Astrocyte of the spinal cord (primary cell): ENCODE measurements at regions not wholly inside any gene's neighbourhood (a gene's known extent, or its start where the extent isn't known, plus 50 kb on each side); places are given as distances from the start of the nearest gene placed in this dataset.

Experiments used
- DNase-seq: peaks from one replicate; pipeline ENCODE4 v3.0.0; 2011; ENCODE audit warnings: low read depth, low spot score
- H3K4me3 ChIP-seq: 2 replicates; pipeline ENCODE4 v1.5.1; 2011; ENCODE audit warnings: low read depth, mild to moderate bottlenecking, low read length, moderate library complexity
- in situ Hi-C: cut with HindIII; loops from 2 replicates; pipeline ENCODE4 v1.10.0; 2017; ENCODE audit warnings: low sequenced_read_pairs
- TF ChIP-seq, protein P1 (sequence below): IDR thresholded peaks from 2 replicates; pipeline ENCODE4 v1.5.1; 2012; ENCODE audit warnings: low read depth, mild to moderate bottlenecking, low read length, inconsistent platforms

DNA sequence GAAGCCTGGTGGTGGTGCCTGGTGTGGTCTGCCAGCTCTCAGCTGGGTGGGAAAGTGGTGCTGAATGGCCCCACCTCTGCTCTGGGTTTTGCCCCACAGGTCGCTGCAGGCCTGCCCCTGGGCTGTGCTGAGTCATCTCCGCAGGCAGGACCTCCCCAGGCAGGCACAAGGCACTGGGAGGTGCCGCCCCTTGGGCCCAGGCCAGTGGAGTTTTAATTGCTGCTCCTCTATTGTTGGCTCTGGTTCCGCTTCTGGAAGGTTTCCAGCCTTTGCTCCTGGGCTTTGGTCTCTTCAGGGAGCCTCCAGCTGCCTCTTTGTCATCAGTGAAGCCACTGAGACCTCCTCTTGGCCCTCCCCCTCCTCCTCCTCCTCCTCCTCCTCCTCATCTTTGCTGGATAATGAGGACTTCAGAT, 180.3 kb upstream of the GRB10 start:
- no peak overlapping the region for H3K4me3 ChIP-seq
- in situ Hi-C loops = no loop called here
- peak; percentile 89 for DNase-seq
- TF ChIP-seq, protein P1, sequence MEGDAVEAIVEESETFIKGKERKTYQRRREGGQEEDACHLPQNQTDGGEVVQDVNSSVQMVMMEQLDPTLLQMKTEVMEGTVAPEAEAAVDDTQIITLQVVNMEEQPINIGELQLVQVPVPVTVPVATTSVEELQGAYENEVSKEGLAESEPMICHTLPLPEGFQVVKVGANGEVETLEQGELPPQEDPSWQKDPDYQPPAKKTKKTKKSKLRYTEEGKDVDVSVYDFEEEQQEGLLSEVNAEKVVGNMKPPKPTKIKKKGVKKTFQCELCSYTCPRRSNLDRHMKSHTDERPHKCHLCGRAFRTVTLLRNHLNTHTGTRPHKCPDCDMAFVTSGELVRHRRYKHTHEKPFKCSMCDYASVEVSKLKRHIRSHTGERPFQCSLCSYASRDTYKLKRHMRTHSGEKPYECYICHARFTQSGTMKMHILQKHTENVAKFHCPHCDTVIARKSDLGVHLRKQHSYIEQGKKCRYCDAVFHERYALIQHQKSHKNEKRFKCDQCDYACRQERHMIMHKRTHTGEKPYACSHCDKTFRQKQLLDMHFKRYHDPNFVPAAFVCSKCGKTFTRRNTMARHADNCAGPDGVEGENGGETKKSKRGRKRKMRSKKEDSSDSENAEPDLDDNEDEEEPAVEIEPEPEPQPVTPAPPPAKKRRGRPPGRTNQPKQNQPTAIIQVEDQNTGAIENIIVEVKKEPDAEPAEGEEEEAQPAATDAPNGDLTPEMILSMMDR = no peak

DNA sequence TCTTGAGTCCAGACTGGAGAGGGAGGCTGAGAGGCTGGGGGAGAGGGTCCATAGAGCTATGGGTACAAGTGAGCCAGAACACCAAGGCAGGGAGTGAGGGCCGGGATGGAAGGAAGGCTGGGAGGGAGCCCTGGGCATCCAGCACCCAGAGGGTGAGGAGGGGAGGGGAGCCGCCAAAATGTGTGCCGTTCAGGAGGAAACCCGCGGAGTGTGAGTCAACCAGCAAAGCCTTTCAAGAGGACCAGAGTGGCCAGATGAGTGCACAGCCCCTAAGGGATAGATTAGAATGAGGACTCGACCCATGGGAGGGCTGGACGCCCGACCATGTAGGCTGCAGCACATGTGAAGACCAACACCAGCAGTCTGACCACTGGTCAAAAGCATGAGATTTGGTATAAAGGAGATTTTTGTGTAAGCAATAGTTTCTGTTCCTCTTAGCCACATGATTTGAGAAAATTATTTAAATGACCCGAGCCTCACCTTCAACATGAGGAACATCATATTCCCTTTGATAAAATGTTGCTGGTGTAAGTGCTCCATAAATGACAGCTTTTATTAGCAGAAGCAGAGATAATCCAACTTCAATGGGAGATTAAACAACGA, 179.7 kb upstream of the GRB10 start:
- in situ Hi-C loops = no loop called here
- TF ChIP-seq, protein P1 = no peak
- H3K4me3 ChIP-seq = no peak overlapping the region
- DNase-seq = peak; percentile 8

DNA sequence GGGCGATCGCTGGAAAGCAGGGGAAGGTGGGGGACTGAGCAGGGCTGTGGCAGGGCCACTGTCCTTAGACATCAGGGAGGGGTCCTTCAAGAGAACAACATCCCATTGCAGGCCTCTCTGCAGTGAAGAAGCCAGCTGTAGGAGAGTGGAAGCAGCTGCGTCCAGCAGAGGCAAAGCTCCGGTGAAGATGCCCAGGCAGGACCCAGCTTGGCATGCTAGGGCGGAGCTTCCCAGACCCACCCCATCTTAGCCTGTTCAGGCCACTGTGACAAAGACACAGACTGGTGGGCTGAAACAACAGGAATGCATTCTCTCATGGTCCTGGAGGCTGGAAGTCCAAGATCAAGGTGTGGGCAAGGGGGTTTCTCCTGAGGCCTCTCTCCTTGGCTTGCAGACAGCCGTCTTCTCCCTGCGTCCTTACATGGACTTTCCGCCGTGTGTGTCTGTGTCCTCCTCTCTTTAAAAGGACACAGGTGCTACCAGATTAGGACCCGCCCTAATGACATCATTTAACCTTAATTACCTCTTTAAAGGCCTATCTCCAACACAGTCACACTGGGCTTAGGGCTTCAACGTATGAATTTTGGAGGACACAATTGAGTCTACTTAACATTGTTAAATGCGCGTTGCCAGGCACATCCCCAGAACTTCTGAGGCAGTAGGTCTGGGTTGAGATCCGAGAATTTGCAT, 178.1 kb upstream of the GRB10 start:
- TF ChIP-seq, protein P1 = no peak
- in situ Hi-C loops = no loop called here
- DNase-seq = no peak

DNA sequence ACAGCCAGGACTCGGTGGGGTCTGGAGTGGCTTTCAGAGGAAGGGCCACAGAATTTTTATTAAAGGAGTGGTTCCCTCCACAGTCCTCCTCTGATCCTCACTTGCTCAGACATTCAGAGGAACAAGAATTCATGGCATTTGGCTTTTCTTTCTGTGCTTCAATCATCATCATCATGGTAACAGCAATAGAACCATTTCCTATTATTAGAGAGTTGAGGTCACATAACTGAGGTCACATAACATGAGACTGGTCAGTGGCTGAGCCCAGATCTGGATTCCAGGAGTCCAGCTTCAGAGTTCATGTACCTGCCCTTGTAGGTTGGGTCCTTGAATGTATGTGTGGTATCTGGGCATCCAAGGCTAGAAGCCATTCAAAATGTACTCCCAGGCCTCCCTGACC, 177.3 kb upstream of the GRB10 start:
- DNase-seq = no peak
- TF ChIP-seq, protein P1 = no peak
- in situ Hi-C loops = no loop called here
- H3K4me3 ChIP-seq = no peak overlapping the region

More for the DNA sequence above, 178.1 kb upstream of the GRB10 start:
- no peak overlapping the region for H3K4me3 ChIP-seq

DNA sequence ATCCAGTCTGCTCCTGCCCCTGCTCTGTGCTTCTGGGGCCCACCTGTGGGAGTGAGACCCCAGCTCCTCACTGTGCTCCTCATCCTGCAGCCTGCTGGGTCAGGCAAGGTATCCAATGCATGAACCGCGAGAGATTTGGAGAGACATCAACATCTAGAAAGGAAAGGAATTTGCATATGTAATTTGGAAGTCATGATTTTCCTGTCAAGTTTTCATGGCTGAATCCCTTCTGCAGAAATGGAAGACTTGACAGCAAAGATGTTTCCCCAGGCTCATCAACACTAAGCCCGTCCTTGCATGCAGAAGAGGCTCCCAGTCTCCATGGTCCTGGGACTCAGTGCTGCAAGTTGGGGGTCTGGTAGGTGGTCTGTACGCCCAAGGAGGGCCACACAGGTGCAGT, 176.9 kb upstream of the GRB10 start:
- no peak overlapping the region for H3K4me3 ChIP-seq
- TF ChIP-seq, protein P1 = no peak
- in situ Hi-C loops = no loop called here
- DNase-seq = no peak

DNA sequence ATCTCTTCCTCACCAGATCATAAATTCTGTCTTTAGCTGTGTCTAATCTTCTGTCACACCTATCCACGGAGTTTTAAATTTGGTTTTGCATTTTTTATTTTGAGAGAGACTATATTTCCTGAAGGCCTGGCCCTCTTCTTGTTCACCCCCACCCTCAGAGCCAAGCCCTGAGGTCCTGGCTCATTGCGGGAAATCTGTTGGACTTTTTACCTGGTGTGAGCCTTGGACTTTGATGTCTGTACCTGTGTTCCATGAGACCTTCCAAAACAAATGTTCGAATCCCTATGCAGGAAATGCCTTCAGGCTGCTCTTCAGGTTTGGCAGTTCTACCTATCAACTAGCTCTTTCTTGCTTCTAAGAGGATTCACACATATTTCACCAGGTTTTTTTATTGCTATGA, 175.2 kb upstream of the GRB10 start:
- TF ChIP-seq, protein P1 = no peak
- in situ Hi-C loops = no loop called here
- no peak overlapping the region for H3K4me3 ChIP-seq
- no peak for DNase-seq
